Naive thymus-derived CD8-positive, alpha-beta T cell (primary cell): ENCODE measurements at regions not wholly inside any gene's neighbourhood (a gene's known extent, or its start where the extent isn't known, plus 50 kb on each side); places are given as distances from the start of the nearest gene placed in this dataset.
"Not testable (repeated sequence)": the region's sequence is repeated elsewhere in the genome, so short reads cannot be mapped to it uniquely, and the experiment has no call there.

Experiments
- ATAC-seq, 2 donors: fragments of 150-1000 bp; cut with Tn5 transposase in 1 of 2; sonication (Bioruptor Pico), chemical (Tn5 transposase) in 1 of 2; 1 replicate in 1 of 2; 2 replicates in 1 of 2; pipeline ENCODE4 v1.10.0; 2021; ENCODE audit warnings: mild to moderate bottlenecking in 2 of 2, moderate library complexity in 2 of 2
- POLR2A ChIA-PET: fragments of 350-600 bp; sonication (Branson Sonifier 250); formaldehyde crosslinking; loops from one replicate; lab custom pipeline; 2021; ENCODE audit warnings: antibody characterized with exemption; lab: Charles Lee
- DNase-seq, 10 donors: peaks; one replicate each; pipeline versions ENCODE4 v3.0.0 to v3.0.0-alpha.2; 2020 to 2022
- H3K27ac Mint-ChIP-seq, 10 donors: one replicate each; pipeline ENCODE4 v1.8.0; 2020 to 2022; ENCODE audit warnings: mild to moderate bottlenecking in 10 of 10, mixed read lengths in 10 of 10, moderate library complexity in 4 of 10, inconsistent platforms in 1 of 10
- H3K27me3 Mint-ChIP-seq, 5 donors: one replicate each; pipeline ENCODE4 v1.8.0; 2021 to 2022; ENCODE audit warnings: mixed read lengths in 5 of 5
- H3K36me3 Mint-ChIP-seq, 3 donors: one replicate each; pipeline ENCODE4 v1.8.0; 2020 to 2022; ENCODE audit warnings: mixed read lengths in 3 of 3, mild to moderate bottlenecking in 2 of 3, inconsistent platforms in 1 of 3
- H3K4me1 Mint-ChIP-seq, 4 donors: one replicate each; pipeline ENCODE4 v1.8.0; 2021 to 2022; ENCODE audit warnings: mixed read lengths in 4 of 4
- H3K4me3 Mint-ChIP-seq, 10 donors: one replicate each; pipeline ENCODE4 v1.8.0; 2020 to 2022; ENCODE audit warnings: mild to moderate bottlenecking in 10 of 10, mixed read lengths in 10 of 10, moderate library complexity in 6 of 10, inconsistent platforms in 1 of 10
- H3K9me3 Mint-ChIP-seq, 9 donors: one replicate each; pipeline ENCODE4 v1.8.0; 2020 to 2022; ENCODE audit warnings: mixed read lengths in 9 of 9, mild to moderate bottlenecking in 3 of 9, inconsistent platforms in 1 of 9, moderate library complexity in 1 of 9

- ATAC-seq (no peak), DNase-seq (no peak)
- Mint-ChIP-seq H3K9me3 (peaks cover 0 to 16% (median 7%) of the 10 kb centered on the region in 9 donors), H3K4me3 (no peak overlapping the region), H3K4me1 (no peaks in the 10 kb centered on the region), H3K36me3 (no peaks in the 10 kb centered on the region), H3K27ac (no peak overlapping the region), H3K27me3 (no peaks in the 10 kb centered on the region)
- POLR2A ChIA-PET = no interaction called here
These were observed 166.6 kb upstream of the ZNF717 start for GRCh38 chr3:75951941-75952340.

DNA sequence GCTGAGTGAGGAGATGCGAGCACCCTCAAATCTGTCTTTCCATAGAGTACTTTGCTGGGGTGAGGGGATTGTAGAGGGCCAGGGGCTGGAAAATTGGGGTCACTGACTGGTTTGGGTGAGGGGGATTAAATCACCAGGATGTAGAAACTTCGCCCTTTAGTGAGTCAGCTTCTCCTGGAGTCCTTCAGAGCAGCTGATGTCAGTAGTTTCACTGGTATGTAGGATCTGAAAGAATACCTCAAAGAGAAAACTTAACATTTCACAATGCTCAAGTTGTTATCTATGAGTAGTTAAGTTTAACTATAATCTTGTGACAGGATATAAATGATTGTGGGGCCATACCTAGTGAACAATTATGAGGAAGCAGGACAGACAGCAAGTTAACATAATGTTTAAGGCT lies 174.7 kb upstream of the ZNF717 start:
- POLR2A ChIA-PET, H3K27me3 Mint-ChIP-seq, DNase-seq, H3K4me3 Mint-ChIP-seq, H3K4me1 Mint-ChIP-seq, H3K36me3 Mint-ChIP-seq, ATAC-seq, H3K27ac Mint-ChIP-seq: not testable (repeated sequence)
- peaks cover 7 to 31% (median 12%) of the 10 kb centered on the region in 9 donors for H3K9me3 Mint-ChIP-seq

GRCh38 chr3:75962054-75962453 lies 176.7 kb upstream of the ZNF717 start:
- H3K4me3 Mint-ChIP-seq, ATAC-seq, H3K27ac Mint-ChIP-seq, H3K36me3 Mint-ChIP-seq, H3K4me1 Mint-ChIP-seq, POLR2A ChIA-PET, DNase-seq, H3K27me3 Mint-ChIP-seq: not testable (repeated sequence)
- H3K9me3 Mint-ChIP-seq = peaks cover 5 to 34% (median 12%) of the 10 kb centered on the region in 9 donors

- no peak for DNase-seq
- H3K4me1 Mint-ChIP-seq = no peaks in the 10 kb centered on the region
- POLR2A ChIA-PET = no interaction called here
- no peaks in the 10 kb centered on the region for H3K36me3 Mint-ChIP-seq
- ATAC-seq = no peak
- no peak overlapping the region for H3K27ac Mint-ChIP-seq
- H3K27me3 Mint-ChIP-seq = no peaks in the 10 kb centered on the region
- H3K9me3 Mint-ChIP-seq = peaks cover 2 to 31% (median 9%) of the 10 kb centered on the region in 9 donors
- no peak overlapping the region for H3K4me3 Mint-ChIP-seq
These were observed 181.7 kb upstream of the ZNF717 start for GRCh38 chr3:75967071-75967470.

GRCh38 chr3:75978686-75979085 lies 193.3 kb upstream of the ZNF717 start:
- Mint-ChIP-seq H3K9me3 (peaks cover 5 to 21% (median 10%) of the 10 kb centered on the region in 9 donors), H3K27ac (no peak overlapping the region), H3K36me3 (peaks cover 0 to 3% (median 0%) of the 10 kb centered on the region in 3 donors), H3K4me1 (no peaks in the 10 kb centered on the region), H3K4me3 (no peak overlapping the region), H3K27me3 (no peaks in the 10 kb centered on the region)
- DNase-seq (no peak), ATAC-seq (no peak)
- POLR2A ChIA-PET = no interaction called here

- Mint-ChIP-seq H3K27me3 (no peaks in the 10 kb centered on the region), H3K4me1 (no peaks in the 10 kb centered on the region), H3K4me3 (no peak overlapping the region), H3K9me3 (peaks cover 0 to 12% (median 6%) of the 10 kb centered on the region in 9 donors), H3K27ac (no peak overlapping the region), H3K36me3 (peaks cover 0 to 3% (median 0%) of the 10 kb centered on the region in 3 donors)
- POLR2A ChIA-PET = no interaction called here
- ATAC-seq = no peak
- DNase-seq = no peak
These were observed 196.1 kb upstream of the ZNF717 start for GRCh38 chr3:75981401-75981800.

GRCh38 chr3:75982151-75982550 lies 196.8 kb upstream of the ZNF717 start:
- no peak overlapping the region for H3K4me3 Mint-ChIP-seq
- ATAC-seq (no peak), DNase-seq (no peak)
- POLR2A ChIA-PET = no interaction called here
- H3K27me3 Mint-ChIP-seq = no peaks in the 10 kb centered on the region
- H3K9me3 Mint-ChIP-seq = peaks cover 0 to 18% (median 7%) of the 10 kb centered on the region in 9 donors
- peak overlapping the region in 1 of 10 donors; percentile 8 for H3K27ac Mint-ChIP-seq
- no peaks in the 10 kb centered on the region for H3K4me1 Mint-ChIP-seq
- H3K36me3 Mint-ChIP-seq = peaks cover 0 to 3% (median 0%) of the 10 kb centered on the region in 3 donors

DNA sequence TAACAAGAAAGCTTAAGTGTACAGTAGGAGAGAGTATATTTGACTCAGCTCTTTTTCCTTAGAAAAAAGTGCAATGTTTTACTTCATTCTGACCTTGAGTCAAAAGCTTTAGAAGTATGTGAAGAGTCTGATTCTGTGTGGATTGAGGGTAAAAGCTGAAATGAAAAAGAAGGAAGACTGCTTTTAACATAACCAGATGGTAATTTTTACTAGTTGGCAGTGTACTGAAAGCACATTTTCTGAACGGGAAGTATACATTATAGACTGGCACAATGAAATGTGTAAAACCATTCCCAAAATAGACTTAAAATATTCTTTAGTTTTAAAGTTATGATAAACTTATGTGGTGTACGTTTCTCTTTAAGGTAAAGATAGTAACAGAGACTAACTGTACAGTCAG lies 197.8 kb upstream of the ZNF717 start:
- ATAC-seq = no peak
- no peaks in the 10 kb centered on the region for H3K27me3 Mint-ChIP-seq
- no peak overlapping the region for H3K27ac Mint-ChIP-seq
- H3K36me3 Mint-ChIP-seq = peaks cover 0 to 3% (median 0%) of the 10 kb centered on the region in 3 donors
- H3K4me1 Mint-ChIP-seq = no peaks in the 10 kb centered on the region
- POLR2A ChIA-PET = no interaction called here
- no peak overlapping the region for H3K4me3 Mint-ChIP-seq
- H3K9me3 Mint-ChIP-seq = peaks cover 0 to 28% (median 7%) of the 10 kb centered on the region in 9 donors
- DNase-seq = no peak

DNA sequence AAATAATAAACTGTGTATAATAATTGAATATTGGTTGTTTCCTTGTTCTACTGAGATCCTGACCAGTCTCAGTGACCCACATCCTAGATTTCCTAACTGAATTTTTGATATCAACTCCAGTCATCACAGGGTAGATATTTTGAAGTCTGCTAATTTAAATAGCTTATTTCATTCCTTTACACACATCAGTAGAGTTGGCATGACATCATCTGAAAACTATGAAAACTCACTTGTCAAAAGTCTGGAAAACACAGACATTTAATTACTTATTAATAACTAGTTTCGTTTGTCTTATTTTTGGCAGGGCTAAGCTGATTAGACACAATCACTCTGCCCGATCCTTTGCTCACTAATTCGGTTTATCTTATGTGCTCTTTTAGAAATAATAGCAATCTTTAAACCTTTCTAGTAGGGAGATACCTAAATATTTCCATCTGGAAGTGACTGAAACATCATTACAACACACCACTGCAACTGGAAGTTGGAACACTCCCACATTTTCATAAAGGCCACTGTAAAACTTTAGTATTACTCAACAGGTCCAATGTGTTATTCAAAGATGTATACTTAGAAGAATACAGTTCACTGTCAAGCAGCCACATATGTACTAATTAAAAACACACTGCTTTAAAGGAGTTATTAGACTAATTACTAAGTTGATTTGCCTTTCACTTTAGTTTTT lies 198.4 kb upstream of the ZNF717 start:
- POLR2A ChIA-PET = no interaction called here
- DNase-seq (no peak), ATAC-seq (no peak)
- H3K9me3 Mint-ChIP-seq = peaks cover 0 to 26% (median 7%) of the 10 kb centered on the region in 9 donors
- no peak overlapping the region for H3K4me3 Mint-ChIP-seq
- H3K4me1 Mint-ChIP-seq = no peaks in the 10 kb centered on the region
- no peak overlapping the region for H3K27ac Mint-ChIP-seq
- peaks cover 0 to 3% (median 0%) of the 10 kb centered on the region in 3 donors for H3K36me3 Mint-ChIP-seq
- no peaks in the 10 kb centered on the region for H3K27me3 Mint-ChIP-seq

- ATAC-seq (no peak), DNase-seq (no peak)
- Mint-ChIP-seq H3K4me3 (no peak overlapping the region), H3K36me3 (peaks cover 0 to 3% (median 0%) of the 10 kb centered on the region in 3 donors), H3K27me3 (no peaks in the 10 kb centered on the region), H3K4me1 (no peaks in the 10 kb centered on the region), H3K27ac (no peak overlapping the region), H3K9me3 (peaks cover 0 to 20% (median 6%) of the 10 kb centered on the region in 9 donors)
- POLR2A ChIA-PET = no interaction called here
These were observed 200.1 kb upstream of the ZNF717 start for GRCh38 chr3:75985432-75985831.

DNA sequence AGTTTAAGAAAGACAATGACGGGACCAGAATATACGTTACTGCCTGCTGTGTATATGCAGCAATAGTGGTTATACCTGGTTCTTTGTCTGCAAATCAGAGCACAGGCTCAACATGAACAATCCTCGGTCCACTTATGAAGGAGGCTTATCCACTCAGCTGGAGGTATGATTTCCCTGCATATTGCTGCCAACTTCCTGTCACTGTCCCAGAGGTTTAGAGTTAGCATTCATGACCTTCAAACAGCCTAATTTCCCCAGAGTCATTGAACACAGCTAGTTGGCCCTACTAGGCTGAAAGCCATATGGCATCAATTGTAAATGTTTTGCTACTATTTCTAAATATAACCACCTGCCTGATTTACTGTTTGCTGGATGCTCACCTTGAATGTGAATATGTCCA lies 224.9 kb upstream of the ZNF717 start:
- Mint-ChIP-seq H3K9me3 (peaks cover 0 to 23% (median 9%) of the 10 kb centered on the region in 9 donors), H3K36me3 (no peaks in the 10 kb centered on the region), H3K4me3 (no peak overlapping the region), H3K27me3 (no peaks in the 10 kb centered on the region), H3K27ac (no peak overlapping the region), H3K4me1 (no peaks in the 10 kb centered on the region)
- ATAC-seq = no peak
- DNase-seq = no peak
- POLR2A ChIA-PET = no interaction called here

DNA sequence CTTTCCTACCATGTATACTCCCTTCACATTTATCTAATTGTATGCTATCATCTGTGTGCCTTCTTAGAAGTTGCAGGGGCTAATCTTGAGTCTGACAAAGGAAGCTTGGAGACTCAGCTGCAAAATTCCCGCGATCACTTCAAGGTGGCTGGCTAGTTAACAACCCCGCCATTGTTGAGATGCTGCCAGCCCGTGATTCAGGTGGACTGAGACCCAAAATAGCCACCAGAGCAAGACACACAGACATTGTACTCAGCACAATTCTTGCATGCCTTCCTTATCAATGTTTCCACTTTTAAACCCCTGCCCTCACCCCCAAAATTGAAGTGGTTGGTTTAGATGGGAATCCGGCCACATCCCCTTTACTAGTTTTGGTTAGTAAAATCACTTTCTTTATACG lies 225.8 kb upstream of the ZNF717 start:
- no peaks in the 10 kb centered on the region for H3K4me1 Mint-ChIP-seq
- no peaks in the 10 kb centered on the region for H3K27me3 Mint-ChIP-seq
- DNase-seq = no peak
- H3K9me3 Mint-ChIP-seq = peaks cover 0 to 23% (median 9%) of the 10 kb centered on the region in 9 donors
- H3K4me3 Mint-ChIP-seq = no peak overlapping the region
- POLR2A ChIA-PET = no interaction called here
- ATAC-seq = no peak
- no peak overlapping the region for H3K27ac Mint-ChIP-seq
- H3K36me3 Mint-ChIP-seq = no peaks in the 10 kb centered on the region

DNA sequence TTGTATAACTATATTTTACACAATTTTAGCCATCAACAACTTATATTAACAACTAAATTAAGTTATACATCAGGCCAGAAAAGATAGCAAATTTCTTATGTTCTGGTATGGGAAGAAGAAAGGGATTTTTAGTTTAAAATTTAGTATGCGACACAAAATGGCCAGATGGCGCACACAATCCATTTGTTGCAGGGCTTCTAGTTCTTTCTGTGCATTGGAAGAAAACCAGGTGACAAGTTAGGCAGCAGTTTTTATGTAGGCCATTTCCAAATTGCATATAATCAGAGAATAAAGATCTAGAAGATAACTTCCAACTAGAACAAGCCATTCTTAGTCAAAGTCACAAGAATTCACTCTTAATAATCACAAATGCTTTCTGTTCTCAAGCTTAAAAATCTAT lies 230.1 kb upstream of the ZNF717 start:
- H3K9me3 Mint-ChIP-seq = peaks cover 3 to 15% (median 7%) of the 10 kb centered on the region in 9 donors
- no peaks in the 10 kb centered on the region for H3K4me1 Mint-ChIP-seq
- H3K27ac Mint-ChIP-seq = no peak overlapping the region
- no peaks in the 10 kb centered on the region for H3K27me3 Mint-ChIP-seq
- H3K36me3 Mint-ChIP-seq = no peaks in the 10 kb centered on the region
- POLR2A ChIA-PET = no interaction called here
- DNase-seq = no peak
- no peak for ATAC-seq
- no peak overlapping the region for H3K4me3 Mint-ChIP-seq

DNA sequence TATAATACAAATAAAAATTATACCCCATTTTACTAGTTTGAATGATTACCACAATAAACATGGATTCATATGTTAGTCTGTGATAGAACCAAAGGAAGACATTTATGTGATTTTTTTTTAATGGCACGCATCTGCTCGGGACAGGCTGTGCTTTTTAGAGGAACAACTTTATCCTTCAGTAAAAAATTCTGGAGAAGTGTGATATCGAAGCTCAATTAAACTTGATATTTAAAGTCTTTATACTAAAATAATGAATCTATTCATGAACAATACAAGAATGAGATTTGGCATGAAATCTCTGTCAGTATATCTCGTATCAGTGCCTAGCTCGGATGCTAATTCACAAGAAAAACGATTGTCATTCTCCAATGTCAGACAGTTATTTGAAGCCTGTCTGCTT lies 230.8 kb upstream of the ZNF717 start:
- POLR2A ChIA-PET = no interaction called here
- ATAC-seq (no peak), DNase-seq (no peak)
- H3K9me3 Mint-ChIP-seq = peaks cover 3 to 15% (median 9%) of the 10 kb centered on the region in 9 donors
- no peaks in the 10 kb centered on the region for H3K27me3 Mint-ChIP-seq
- H3K36me3 Mint-ChIP-seq = no peaks in the 10 kb centered on the region
- H3K27ac Mint-ChIP-seq = no peak overlapping the region
- no peaks in the 10 kb centered on the region for H3K4me1 Mint-ChIP-seq
- no peak overlapping the region for H3K4me3 Mint-ChIP-seq
